Astrocyte (in vitro differentiated cells and primary cell): ENCODE measurements at regions not wholly inside any gene's neighbourhood (a gene's known extent, or its start where the extent isn't known, plus 50 kb on each side); places are given as distances from the start of the nearest gene placed in this dataset.
A peak's percentile ranks its signal among the peaks of the same experiment; 100 is the strongest.

Experiments used
- DNase-seq: peaks from one replicate; pipeline ENCODE4 v3.0.0-alpha.2; 2010; ENCODE audit warnings: low read depth
- FAIRE-seq: peaks from 2 replicates; lab custom pipeline; 2011; peaks lifted over from hg19 to GRCh38; lab: Jason Lieb, UNC
- H2AFZ ChIP-seq: 2 replicates; pipeline ENCODE4 v1.6.0; 2012; ENCODE audit warnings: low read depth, low read length, inconsistent platforms
- H3K27ac ChIP-seq: 2 replicates; pipeline ENCODE4 v1.5.1; 2011; ENCODE audit warnings: low read depth, low read length, inconsistent platforms
- H3K27me3 ChIP-seq: 2 replicates; pipeline ENCODE4 v1.6.0; 2011; ENCODE audit warnings: low read length, inconsistent platforms; ENCODE audit not compliant: insufficient read depth
- H3K36me3 ChIP-seq: 2 replicates; pipeline ENCODE4 v1.5.1; 2011; ENCODE audit warnings: low read length, inconsistent platforms; ENCODE audit not compliant: insufficient read depth
- H3K4me1 ChIP-seq: 2 replicates; pipeline ENCODE4 v1.5.1; 2011; ENCODE audit warnings: low read length, inconsistent platforms; ENCODE audit not compliant: insufficient read depth
- H3K4me2 ChIP-seq: 2 replicates; pipeline ENCODE4 v1.6.0; 2012; ENCODE audit warnings: low read length, inconsistent platforms
- H3K4me3 ChIP-seq: 2 replicates; pipeline ENCODE4 v1.5.1; 2011; ENCODE audit warnings: low read depth, mild to moderate bottlenecking, low read length, inconsistent platforms; ENCODE audit not compliant: insufficient read depth
- H3K79me2 ChIP-seq: 2 replicates; pipeline ENCODE4 v1.6.0; 2012; ENCODE audit warnings: mild to moderate bottlenecking, low read length, inconsistent platforms; ENCODE audit not compliant: insufficient read depth
- H3K9ac ChIP-seq: 2 replicates; pipeline ENCODE4 v1.6.0; 2012; ENCODE audit warnings: mild to moderate bottlenecking, low read length, inconsistent platforms
- H3K9me3 ChIP-seq: 2 replicates; pipeline ENCODE4 v1.5.1; 2012; ENCODE audit warnings: low read depth, mild to moderate bottlenecking, low read length, inconsistent platforms; ENCODE audit not compliant: insufficient read depth
- H4K20me1 ChIP-seq: 2 replicates; pipeline ENCODE4 v1.6.0; 2012; ENCODE audit warnings: low read length, inconsistent platforms; ENCODE audit not compliant: insufficient read depth
- H3K27ac Mint-ChIP-seq: one replicate; pipeline ENCODE4 v1.8.0; 2021; ENCODE audit warnings: mild to moderate bottlenecking, mixed read lengths; ENCODE audit not compliant: unreplicated experiment
- H3K27me3 Mint-ChIP-seq: one replicate; pipeline ENCODE4 v1.8.0; 2021; ENCODE audit warnings: low read depth, mixed read lengths; ENCODE audit not compliant: unreplicated experiment
- H3K36me3 Mint-ChIP-seq: one replicate; pipeline ENCODE4 v1.8.0; 2021; ENCODE audit warnings: low read depth, mixed read lengths; ENCODE audit not compliant: unreplicated experiment
- H3K4me1 Mint-ChIP-seq: one replicate; pipeline ENCODE4 v1.8.0; 2021; ENCODE audit warnings: low read depth, mixed read lengths; ENCODE audit not compliant: unreplicated experiment
- H3K4me3 Mint-ChIP-seq: one replicate; pipeline ENCODE4 v1.8.0; 2021; ENCODE audit warnings: mild to moderate bottlenecking, moderate library complexity, mixed read lengths; ENCODE audit not compliant: unreplicated experiment
- H3K9me3 Mint-ChIP-seq: one replicate; pipeline ENCODE4 v1.8.0; 2021; ENCODE audit warnings: mild to moderate bottlenecking, mixed read lengths; ENCODE audit not compliant: unreplicated experiment
- CTCF ChIP-seq: IDR thresholded peaks from 2 replicates; pipeline ENCODE4 v1.5.1; 2011; ENCODE audit warnings: low read depth, mild to moderate bottlenecking, inconsistent platforms, low read length, moderate library complexity; ENCODE audit not compliant: insufficient read depth
- EZH2 ChIP-seq: IDR thresholded peaks from 2 replicates; pipeline ENCODE4 v1.6.1; 2012; ENCODE audit warnings: mild to moderate bottlenecking, low read length, inconsistent platforms; ENCODE audit not compliant: insufficient read depth

- no peaks in the 10 kb centered on the region for H3K79me2 ChIP-seq
- Mint-ChIP-seq H3K27ac (no peak overlapping the region), H3K4me1 (no peaks in the 10 kb centered on the region), H3K4me3 (no peak overlapping the region), H3K36me3 (no peaks in the 10 kb centered on the region), H3K9me3 (peaks cover 2% of the 10 kb centered on the region), H3K27me3 (peaks cover 4% of the 10 kb centered on the region)
- no peak overlapping the region for H3K27ac ChIP-seq
- no peak overlapping the region for H3K4me3 ChIP-seq
- no peaks in the 10 kb centered on the region for H3K36me3 ChIP-seq
- H3K27me3 ChIP-seq = no peaks in the 10 kb centered on the region
- H4K20me1 ChIP-seq = no peaks in the 10 kb centered on the region
- no peaks in the 10 kb centered on the region for H3K4me1 ChIP-seq
- no peak overlapping the region for H3K9ac ChIP-seq
- no peak overlapping the region for H2AFZ ChIP-seq
- no peak overlapping the region for H3K4me2 ChIP-seq
- no peak for TF ChIP-seq EZH2
- no peak for TF ChIP-seq CTCF
- DNase-seq = no peak
- no peak for FAIRE-seq
- no peaks in the 10 kb centered on the region for H3K9me3 ChIP-seq
Observed at GRCh38 chr12:45646851-45647581, 82.5 kb upstream of the ARID2 start.

DNA sequence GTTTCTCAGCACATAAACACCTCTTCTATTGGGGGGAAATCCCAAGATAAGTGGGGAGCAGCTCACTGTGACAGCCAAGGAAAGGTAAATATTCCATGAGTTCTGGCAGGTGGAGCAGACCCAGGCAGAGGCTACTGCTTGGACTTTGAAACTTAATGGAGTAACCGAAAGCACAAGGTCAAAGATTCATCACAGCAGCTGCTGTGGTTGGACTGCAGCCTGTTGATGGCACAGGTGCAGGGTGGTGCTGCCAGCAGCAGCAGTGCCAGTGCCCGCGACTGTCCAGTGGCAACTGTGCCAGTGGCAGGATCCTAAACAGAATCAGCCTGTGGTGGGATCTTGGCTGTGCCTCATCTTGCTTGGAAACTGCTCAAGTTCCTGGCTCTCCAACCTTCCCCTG is 81.4 kb upstream of the ARID2 start:
- Mint-ChIP-seq H3K4me1 (no peaks in the 10 kb centered on the region), H3K27me3 (peaks cover 4% of the 10 kb centered on the region), H3K36me3 (no peaks in the 10 kb centered on the region), H3K27ac (peak overlapping the region; percentile 36), H3K9me3 (peaks cover 2% of the 10 kb centered on the region), H3K4me3 (no peak overlapping the region)
- Histone ChIP-seq H3K36me3 (no peaks in the 10 kb centered on the region), H3K27ac (no peak overlapping the region), H3K4me3 (no peak overlapping the region), H3K9me3 (no peaks in the 10 kb centered on the region), H3K9ac (no peak overlapping the region), H4K20me1 (no peaks in the 10 kb centered on the region), H3K4me1 (no peaks in the 10 kb centered on the region), H3K79me2 (no peaks in the 10 kb centered on the region), H2AFZ (no peak overlapping the region), H3K27me3 (no peaks in the 10 kb centered on the region), H3K4me2 (no peak overlapping the region)
- TF ChIP-seq CTCF (no peak), EZH2 (no peak)
- no peak for DNase-seq
- no peak for FAIRE-seq

DNA sequence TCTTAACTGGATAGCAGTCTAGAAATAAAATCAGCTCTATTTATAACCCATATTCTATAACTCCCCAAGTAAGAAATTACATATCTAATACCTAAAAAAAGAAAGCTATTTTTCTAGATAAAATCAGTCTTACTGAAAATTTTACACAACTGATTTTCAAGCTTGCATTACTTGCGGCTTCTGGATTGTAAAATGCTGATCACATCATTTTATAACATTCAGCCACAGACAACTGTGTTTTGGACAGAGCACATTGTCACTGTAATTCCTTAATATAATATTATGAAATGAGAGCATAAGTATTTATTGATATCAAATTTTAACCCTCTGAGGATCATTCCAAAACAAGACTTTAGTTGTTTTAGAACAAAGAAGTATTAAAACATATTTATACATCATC is 78.5 kb upstream of the ARID2 start:
- H3K27me3 ChIP-seq = no peaks in the 10 kb centered on the region
- no peaks in the 10 kb centered on the region for H3K4me1 ChIP-seq
- H3K4me1 Mint-ChIP-seq = no peaks in the 10 kb centered on the region
- H2AFZ ChIP-seq = no peak overlapping the region
- TF ChIP-seq EZH2 = no peak
- no peak for TF ChIP-seq CTCF
- no peak overlapping the region for H3K4me2 ChIP-seq
- no peak overlapping the region for H3K4me3 Mint-ChIP-seq
- peaks cover 7% of the 10 kb centered on the region for H3K27me3 Mint-ChIP-seq
- FAIRE-seq = no peak
- H3K36me3 ChIP-seq = no peaks in the 10 kb centered on the region
- no peaks in the 10 kb centered on the region for H3K9me3 ChIP-seq
- no peaks in the 10 kb centered on the region for H3K79me2 ChIP-seq
- no peak for DNase-seq
- H3K9ac ChIP-seq = no peak overlapping the region
- no peak overlapping the region for H3K4me3 ChIP-seq
- no peaks in the 10 kb centered on the region for H3K36me3 Mint-ChIP-seq
- no peak overlapping the region for H3K27ac Mint-ChIP-seq
- no peak overlapping the region for H3K27ac ChIP-seq
- no peaks in the 10 kb centered on the region for H3K9me3 Mint-ChIP-seq
- H4K20me1 ChIP-seq = no peaks in the 10 kb centered on the region
